ENCODE measurements at regions not wholly inside any gene's neighbourhood (a gene's known extent, or its start where the extent isn't known, plus 50 kb on each side); places are given as distances from the start of the nearest gene placed in this dataset.

GRCh38 chr4:136841526-136841925 is 690.8 kb downstream of the PCDH18 start:
- no peak for DNase-seq (ENCODE audit: low read depth)

DNA sequence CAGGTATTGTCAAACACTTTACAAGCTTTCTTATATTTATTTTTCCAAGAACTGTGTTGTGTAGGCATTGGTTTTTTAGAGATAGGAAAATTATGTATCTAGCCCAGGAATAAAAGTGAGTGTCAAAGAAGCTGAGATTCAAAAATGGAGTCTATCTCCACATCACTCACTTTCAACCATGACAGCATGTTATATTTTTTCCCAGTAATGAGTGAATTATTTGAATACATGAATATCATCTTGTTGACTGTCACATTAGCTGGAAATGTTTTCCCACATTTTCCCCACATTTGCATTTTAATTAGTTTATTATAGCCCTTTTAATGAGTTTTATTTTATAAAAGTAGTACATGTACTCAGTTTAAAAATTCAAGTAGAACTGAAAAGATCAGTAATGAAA is 693.7 kb downstream of the PCDH18 start:
- DNase-seq (ENCODE audit: low read depth) = no peak

DNA sequence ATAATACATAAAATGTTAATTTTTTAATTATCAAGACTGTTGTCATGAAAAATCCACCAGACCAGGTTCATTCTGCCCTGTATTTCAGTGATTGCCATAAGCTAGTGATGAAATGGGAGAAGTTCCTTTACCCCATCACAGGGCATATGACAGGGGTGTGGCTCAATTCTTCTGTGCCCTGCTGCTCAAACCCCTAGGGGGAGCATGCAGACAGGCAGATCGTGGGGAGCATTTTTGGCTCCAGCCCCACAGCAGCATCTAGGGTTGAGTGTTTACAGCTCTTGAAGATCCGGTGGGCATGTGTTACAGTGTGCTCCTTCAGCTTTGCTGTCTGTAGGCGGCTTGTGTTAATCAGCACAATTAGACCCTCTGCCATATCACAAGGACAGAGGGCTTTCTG is 700.7 kb downstream of the PCDH18 start:
- DNase-seq (ENCODE audit: low read depth) = no peak

DNA sequence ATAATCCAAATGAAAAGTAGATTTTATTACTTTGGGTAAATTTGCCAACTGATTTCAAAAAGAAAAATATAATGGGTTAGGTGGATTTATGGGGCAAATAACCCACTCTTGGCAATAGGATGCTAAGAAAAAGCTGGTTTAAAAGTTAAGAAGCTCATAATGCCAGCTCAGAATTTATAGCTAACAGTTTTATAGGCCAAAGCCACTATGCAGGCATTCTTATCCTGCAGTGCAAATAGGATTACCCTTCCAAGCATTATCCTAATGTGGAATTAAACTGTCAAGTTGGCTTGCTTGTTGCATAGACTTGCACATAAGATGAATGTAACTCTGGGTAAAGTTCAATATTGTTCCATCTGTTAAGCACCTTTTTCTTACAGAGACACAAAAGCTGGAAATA is 703.0 kb downstream of the PCDH18 start:
- no peak for DNase-seq (ENCODE audit: low read depth)

GRCh38 chr4:136823020-136823419 is 709.3 kb downstream of the PCDH18 start:
- no peak for DNase-seq (ENCODE audit: low read depth)

DNA sequence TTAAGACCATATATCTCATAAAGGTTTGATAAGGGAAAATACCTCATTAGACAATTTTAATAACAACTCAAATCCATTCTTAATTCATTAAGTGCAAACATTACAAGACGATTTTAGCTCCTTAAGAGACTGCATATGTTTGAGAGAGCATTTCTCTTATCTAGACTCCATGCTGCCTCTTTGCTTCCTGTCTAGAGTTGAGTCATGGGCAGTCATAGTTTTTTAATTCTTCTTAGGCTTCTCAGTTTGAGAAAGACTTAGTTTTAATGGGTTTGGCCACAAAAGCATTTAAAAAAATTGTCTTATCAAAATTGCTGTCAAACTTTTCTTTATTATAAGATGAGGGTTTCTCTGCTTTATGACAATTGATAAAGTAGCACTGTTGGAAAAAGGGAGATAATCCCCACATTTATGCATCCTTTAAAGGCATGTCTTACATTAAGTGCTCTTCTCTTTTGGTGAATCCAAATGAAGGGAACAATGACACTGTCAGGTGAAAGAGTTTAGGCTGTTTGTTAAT is 713.4 kb downstream of the PCDH18 start:
- peak; percentile 22 for DNase-seq (ENCODE audit: low read depth)

- no peak for DNase-seq (ENCODE audit: low read depth)
Measured at GRCh38 chr4:136812100-136812880, 720.0 kb downstream of the PCDH18 start.

DNA sequence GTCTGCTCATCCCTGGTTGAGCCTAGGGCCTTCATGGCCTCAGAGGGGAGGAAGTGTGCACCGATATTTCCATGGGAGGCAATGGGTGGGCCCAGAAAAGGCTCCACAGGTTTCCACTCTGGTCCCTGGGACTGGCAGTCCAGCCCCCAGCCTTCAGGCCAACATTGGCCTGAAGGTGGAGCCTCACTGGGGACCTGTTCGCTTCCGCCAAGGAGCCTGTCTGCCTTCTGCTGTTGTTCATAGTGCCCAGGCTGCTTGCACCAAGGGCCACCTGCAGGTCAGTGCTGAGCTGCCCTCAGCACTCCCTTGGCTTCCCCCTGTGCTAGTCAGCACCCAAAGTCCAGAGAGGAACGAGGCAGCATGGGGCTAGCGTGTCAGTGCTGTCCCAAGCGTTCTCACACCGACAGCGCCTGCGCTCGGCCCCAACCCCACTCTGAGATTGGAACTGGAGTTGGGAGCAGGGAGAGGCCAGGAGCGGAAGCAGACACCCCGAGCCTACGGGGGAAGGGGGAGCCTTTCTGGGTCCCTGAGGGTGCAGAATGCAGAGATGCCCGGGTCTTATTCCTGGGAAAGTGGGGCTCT is 720.7 kb downstream of the PCDH18 start:
- DNase-seq (ENCODE audit: low read depth) = no peak

- DNase-seq (ENCODE audit: low read depth) = no peak
Measured at GRCh38 chr4:136810626-136811025, 721.7 kb downstream of the PCDH18 start.

GRCh38 chr4:136806844-136807243 is 725.5 kb downstream of the PCDH18 start:
- no peak for DNase-seq (ENCODE audit: low read depth)

GRCh38 chr4:136805617-136806016 is 726.7 kb downstream of the PCDH18 start:
- DNase-seq (ENCODE audit: low read depth) = no peak

- DNase-seq (ENCODE audit: low read depth) = no peak
Measured at GRCh38 chr4:136803433-136803832, 728.9 kb downstream of the PCDH18 start.

DNA sequence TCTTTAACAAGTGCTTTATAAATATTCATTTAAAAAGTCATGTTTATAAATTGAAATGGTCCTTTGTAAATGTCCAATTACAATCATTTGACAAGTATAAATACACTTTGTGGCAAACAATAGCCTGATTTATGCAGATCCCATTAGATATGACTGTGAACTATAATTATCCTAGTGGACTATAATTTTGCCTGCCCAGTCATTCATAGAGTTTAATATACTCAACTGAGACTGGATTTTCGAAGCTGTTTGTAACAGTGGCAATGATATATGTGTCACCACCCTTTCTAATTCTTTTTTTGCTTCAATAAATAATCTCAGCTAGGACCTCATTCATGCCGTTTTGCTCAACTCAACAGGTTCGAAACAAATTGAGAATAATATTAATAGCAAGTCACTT is 732.0 kb downstream of the PCDH18 start:
- no peak for DNase-seq (ENCODE audit: low read depth)

DNA sequence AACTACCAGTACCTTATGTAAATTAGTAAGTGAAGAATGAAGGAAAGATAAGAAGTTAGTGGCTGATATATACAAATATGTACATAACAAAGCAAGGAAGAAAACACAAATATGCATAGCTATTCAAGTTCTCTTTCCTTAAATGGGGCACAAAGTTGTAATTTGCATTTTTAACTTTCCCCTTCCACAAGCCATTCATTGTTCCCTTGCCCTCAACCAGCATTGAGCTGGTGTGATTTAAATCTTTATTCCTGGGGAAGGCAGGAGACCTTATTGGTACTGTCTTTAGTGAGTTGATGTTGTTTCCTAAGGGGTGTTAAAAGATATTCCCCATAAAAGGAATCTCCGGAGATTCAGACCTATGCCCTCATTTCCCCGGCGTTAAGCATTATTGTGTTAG is 735.3 kb downstream of the PCDH18 start:
- no peak for DNase-seq (ENCODE audit: low read depth)

- DNase-seq (ENCODE audit: low read depth) = no peak
Measured at GRCh38 chr4:136793848-136794247, 738.4 kb downstream of the PCDH18 start.

GRCh38 chr4:136784326-136784725 is 748.0 kb downstream of the PCDH18 start:
- no peak for DNase-seq (ENCODE audit: low read depth)

GRCh38 chr4:136769717-136770116 is 762.6 kb downstream of the PCDH18 start:
- no peak for DNase-seq (ENCODE audit: low read depth)

DNA sequence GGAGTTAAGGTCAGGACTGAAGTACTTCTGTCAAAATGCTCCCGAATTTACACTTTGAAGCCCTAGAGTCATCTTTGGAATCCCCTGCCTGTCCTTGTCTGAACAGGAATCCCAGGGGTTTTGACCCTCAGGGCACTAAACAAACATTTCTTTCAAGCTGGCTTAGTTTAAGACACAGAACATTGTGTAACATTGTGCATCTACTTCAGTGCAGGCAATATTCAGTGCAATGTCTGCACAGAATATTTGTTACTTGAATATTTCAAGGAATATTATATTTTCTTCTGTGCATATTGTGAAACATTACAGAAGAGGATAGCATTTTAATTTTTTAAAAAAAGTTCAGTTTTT is 763.4 kb downstream of the PCDH18 start:
- DNase-seq (ENCODE audit: low read depth) = no peak

DNA sequence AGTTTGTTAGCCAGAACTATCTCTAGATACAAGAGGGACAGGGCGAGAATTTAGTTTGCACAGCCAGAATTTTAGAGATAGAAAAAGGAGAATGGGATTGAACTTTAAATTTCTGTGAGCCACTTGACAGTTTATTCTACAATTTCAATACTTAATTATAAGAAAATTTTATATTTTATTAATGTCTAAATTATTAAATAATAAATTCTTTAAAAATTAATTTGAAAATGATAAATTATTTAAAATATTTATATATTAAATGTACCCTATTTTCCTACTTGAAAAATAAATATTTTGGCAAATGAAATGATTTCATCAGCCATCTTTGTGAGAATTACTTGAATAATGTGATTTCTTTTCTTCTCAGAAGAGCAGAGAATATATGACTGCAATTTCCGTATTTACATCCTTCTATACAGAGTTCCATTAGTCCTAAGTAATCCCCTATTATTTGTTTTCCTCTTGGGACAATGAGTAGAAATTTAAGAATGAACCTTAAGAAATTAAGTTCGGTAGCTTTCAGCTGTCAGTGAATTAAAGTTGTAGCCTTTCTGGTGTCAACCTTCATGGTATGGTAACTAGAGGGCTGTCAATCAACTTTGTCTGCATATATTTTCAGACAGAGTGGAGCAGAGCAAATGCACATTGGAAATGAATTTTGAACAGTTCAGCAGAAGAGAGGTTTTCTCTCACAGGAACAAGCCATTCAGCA is 763.9 kb downstream of the PCDH18 start:
- no peak for DNase-seq (ENCODE audit: low read depth)

DNA sequence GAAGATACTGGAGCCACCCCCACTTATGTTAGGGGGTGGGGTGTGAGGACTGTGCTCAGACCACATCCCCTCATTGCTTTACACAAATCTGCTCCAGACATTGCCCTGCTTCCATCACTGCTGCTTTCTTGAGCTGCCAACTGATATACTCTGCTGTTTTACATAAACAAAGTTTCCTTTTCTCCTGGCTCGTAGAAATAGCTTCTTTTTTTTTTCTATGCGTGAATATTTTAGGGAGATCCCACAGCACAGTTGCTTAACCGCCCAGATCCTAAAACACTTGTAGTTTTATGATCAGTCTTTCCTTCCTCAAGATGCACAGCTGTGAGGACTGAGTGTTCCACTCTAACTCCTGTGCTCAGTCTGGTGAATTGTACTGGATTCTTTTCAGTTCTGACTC is 768.4 kb downstream of the PCDH18 start:
- DNase-seq (ENCODE audit: low read depth) = no peak

DNA sequence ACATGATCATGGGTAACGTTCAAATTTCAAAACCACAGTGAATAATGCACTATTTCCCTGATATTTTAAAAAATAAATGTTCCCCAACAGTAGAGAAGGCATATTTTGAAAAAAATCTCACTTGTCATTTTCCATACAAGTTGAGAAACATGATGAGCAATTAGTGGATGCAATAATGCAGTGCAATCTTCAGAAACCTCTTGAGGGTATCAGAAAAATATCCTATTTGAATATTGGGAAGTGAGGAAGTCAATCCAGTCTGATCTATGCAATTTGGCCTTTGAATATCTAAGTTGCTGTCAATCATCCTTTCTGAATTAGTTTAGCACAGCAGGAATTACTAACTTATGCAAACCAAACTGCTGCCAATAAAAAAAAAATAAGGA is 776.8 kb downstream of the PCDH18 start:
- no peak for DNase-seq (ENCODE audit: low read depth)

GRCh38 chr4:136754810-136755530 is 777.3 kb downstream of the PCDH18 start:
- no peak for DNase-seq (ENCODE audit: low read depth)

GRCh38 chr4:136751556-136751955 is 780.7 kb downstream of the PCDH18 start:
- DNase-seq (ENCODE audit: low read depth) = no peak

All from non-pigmented ciliary epithelial cell (primary cell).